ENCODE measurements at regions not wholly inside any gene's neighbourhood (a gene's known extent, or its start where the extent isn't known, plus 50 kb on each side); places are given as distances from the start of the nearest gene placed in this dataset.

DNA sequence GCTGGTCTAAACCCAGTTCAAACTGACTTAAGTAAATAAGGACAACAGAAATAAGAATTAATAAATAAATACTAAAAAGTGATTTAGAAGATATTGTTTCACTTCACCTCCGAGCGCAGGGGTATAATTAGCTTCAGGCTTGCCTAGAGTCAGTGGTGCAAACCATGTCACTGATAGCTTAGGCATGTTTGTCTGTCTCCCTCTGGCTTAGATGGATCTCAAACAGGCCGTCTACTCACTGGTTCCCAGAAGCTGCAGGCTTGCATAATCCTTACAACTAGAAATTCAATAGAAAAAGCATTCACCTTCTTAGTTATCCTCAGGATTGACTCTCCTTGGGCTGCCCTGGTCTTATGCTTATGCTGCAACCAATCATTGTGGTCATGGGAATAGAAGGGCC, 629.8 kb upstream of the WWC1 start:
- Histone ChIP-seq H3K4me3 (ENCODE audit: insufficient read depth, low read depth, low read length, poor library complexity, severe bottlenecking) (no peak overlapping the region), H3K27me3 (replicated peaks; ENCODE audit: control insufficient read depth, insufficient read depth, low read length, poor library complexity, severe bottlenecking) (no peaks in the 10 kb centered on the region), H3K9me3 (ENCODE audit: control insufficient read depth, low read length) (no peaks in the 10 kb centered on the region), H3K27ac (ENCODE audit: insufficient read depth, low read length, poor library complexity, severe bottlenecking) (no peak overlapping the region), H3K4me1 (ENCODE audit: control insufficient read depth, insufficient read depth, low read length, poor library complexity, severe bottlenecking) (no peaks in the 10 kb centered on the region), H3K36me3 (ENCODE audit: control insufficient read depth, insufficient read depth, low read length) (no peaks in the 10 kb centered on the region)
- DNase-seq = no peak

DNA sequence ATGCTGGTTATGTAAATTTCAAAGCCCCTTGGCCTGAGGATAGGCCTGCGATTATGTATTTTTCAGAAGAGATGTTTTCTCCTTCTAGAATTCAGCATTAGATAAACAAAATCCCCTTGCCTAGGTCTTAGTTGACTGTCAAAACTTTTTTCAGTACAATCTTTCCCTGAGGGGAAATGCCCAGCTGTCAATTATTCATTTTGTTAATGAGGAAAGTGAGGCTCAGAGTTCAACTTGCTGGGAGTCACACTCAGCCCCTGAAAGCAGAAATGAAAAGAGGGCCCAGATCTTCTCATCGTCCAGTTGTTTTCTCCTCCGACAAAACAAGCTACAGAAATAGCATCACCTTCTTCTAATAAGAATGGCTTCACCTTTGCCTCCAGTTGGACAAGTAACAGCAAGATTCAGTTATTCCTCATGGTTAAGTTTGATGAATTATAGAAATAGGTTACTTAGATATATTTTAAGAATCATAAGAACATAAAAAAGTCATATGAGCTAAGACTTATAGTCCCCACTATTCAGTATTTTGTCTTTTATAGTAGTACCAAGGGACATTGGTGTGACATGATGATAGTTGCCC, 627.1 kb upstream of the WWC1 start:
- H3K27me3 ChIP-seq (replicated peaks; ENCODE audit: control insufficient read depth, insufficient read depth, low read length, poor library complexity, severe bottlenecking) = no peaks in the 10 kb centered on the region
- H3K9me3 ChIP-seq (ENCODE audit: control insufficient read depth, low read length) = no peaks in the 10 kb centered on the region
- no peak for DNase-seq
- H3K27ac ChIP-seq (ENCODE audit: insufficient read depth, low read length, poor library complexity, severe bottlenecking) = no peak overlapping the region
- no peak overlapping the region for H3K4me3 ChIP-seq (ENCODE audit: insufficient read depth, low read depth, low read length, poor library complexity, severe bottlenecking)
- H3K36me3 ChIP-seq (ENCODE audit: control insufficient read depth, insufficient read depth, low read length) = no peaks in the 10 kb centered on the region
- no peaks in the 10 kb centered on the region for H3K4me1 ChIP-seq (ENCODE audit: control insufficient read depth, insufficient read depth, low read length, poor library complexity, severe bottlenecking)

DNA sequence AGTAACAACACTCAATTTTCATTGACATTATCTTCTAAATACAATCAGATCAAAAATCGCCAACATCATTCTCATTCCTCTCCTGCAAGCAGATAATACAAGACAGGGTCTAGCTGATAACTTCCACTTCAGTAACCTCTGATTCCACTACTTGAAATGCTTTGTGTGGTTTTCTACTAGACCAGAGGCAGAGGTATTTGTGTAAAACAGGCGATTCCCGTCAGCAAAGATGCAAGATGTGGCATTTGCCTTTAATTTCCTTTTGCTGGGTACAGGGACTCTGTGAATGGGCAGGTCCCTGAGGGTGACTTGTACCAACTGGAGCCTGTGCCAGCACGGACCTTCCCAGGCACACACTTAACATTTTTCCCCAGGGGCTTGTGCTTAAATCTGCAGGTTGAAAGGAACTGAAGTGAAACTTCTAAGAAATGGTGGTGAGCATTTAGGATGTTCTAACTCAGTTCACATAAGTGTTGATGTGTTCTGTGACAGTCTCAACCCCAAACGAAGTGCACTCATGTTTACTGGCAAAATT, 625.5 kb upstream of the WWC1 start:
- H3K4me3 ChIP-seq (ENCODE audit: insufficient read depth, low read depth, low read length, poor library complexity, severe bottlenecking) = no peak overlapping the region

DNA sequence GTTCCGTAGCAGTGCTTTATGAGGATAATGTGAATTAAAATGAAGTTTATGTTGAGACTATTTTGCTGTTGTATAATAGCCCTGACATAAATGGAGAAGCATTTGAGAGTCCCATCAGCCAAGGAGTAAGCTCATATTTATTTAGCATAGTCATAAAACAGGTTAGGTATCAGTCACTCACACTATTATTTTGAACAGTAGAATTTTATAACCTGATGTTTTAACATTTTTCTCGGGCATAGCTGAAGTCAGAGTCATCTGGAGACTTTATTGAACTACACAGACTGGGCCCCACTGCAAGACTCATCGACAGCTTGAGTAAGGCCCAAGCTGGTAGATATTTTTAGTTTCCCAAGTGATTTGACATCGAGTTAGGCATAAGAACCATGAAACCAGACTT, 620.3 kb upstream of the WWC1 start:
- Histone ChIP-seq H3K27me3 (replicated peaks; ENCODE audit: control insufficient read depth, insufficient read depth, low read length, poor library complexity, severe bottlenecking) (no peaks in the 10 kb centered on the region), H3K27ac (ENCODE audit: insufficient read depth, low read length, poor library complexity, severe bottlenecking) (no peak overlapping the region)
- no peak for DNase-seq

More for the DNA sequence above, 625.5 kb upstream of the WWC1 start:
- H3K4me1 ChIP-seq (ENCODE audit: control insufficient read depth, insufficient read depth, low read length, poor library complexity, severe bottlenecking) = no peaks in the 10 kb centered on the region
- no peaks in the 10 kb centered on the region for H3K27me3 ChIP-seq (replicated peaks; ENCODE audit: control insufficient read depth, insufficient read depth, low read length, poor library complexity, severe bottlenecking)
- DNase-seq = no peak
- H3K9me3 ChIP-seq (ENCODE audit: control insufficient read depth, low read length) = no peaks in the 10 kb centered on the region
- no peaks in the 10 kb centered on the region for H3K36me3 ChIP-seq (ENCODE audit: control insufficient read depth, insufficient read depth, low read length)
- no peak overlapping the region for H3K27ac ChIP-seq (ENCODE audit: insufficient read depth, low read length, poor library complexity, severe bottlenecking)

DNA sequence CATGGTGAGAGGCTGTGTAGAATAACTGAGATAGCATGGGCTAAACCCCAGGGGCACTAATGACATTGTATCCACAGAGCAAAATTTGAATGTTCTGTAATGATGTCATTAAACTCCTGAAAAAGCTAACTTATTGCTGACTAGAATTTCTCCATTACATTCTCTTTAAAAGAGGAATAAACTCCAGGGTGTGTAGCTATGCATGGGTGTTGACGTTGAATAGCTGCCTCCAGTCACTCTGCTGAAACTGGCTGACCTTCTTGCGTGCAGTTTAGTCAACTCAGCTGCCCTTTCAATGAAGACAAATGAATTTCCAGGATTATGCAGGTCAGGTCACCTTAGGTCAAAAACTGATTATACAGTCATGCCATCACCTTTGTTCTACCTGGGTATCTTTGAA, 617.5 kb upstream of the WWC1 start:
- Histone ChIP-seq H3K9me3 (ENCODE audit: control insufficient read depth, low read length) (no peaks in the 10 kb centered on the region), H3K4me3 (ENCODE audit: insufficient read depth, low read depth, low read length, poor library complexity, severe bottlenecking) (no peak overlapping the region), H3K27ac (ENCODE audit: insufficient read depth, low read length, poor library complexity, severe bottlenecking) (no peak overlapping the region), H3K27me3 (replicated peaks; ENCODE audit: control insufficient read depth, insufficient read depth, low read length, poor library complexity, severe bottlenecking) (no peaks in the 10 kb centered on the region), H3K4me1 (ENCODE audit: control insufficient read depth, insufficient read depth, low read length, poor library complexity, severe bottlenecking) (no peaks in the 10 kb centered on the region), H3K36me3 (ENCODE audit: control insufficient read depth, insufficient read depth, low read length) (no peaks in the 10 kb centered on the region)
- no peak for DNase-seq

More for the DNA sequence above, 620.3 kb upstream of the WWC1 start:
- Histone ChIP-seq H3K9me3 (ENCODE audit: control insufficient read depth, low read length) (no peaks in the 10 kb centered on the region), H3K4me3 (ENCODE audit: insufficient read depth, low read depth, low read length, poor library complexity, severe bottlenecking) (no peak overlapping the region), H3K4me1 (ENCODE audit: control insufficient read depth, insufficient read depth, low read length, poor library complexity, severe bottlenecking) (no peaks in the 10 kb centered on the region), H3K36me3 (ENCODE audit: control insufficient read depth, insufficient read depth, low read length) (no peaks in the 10 kb centered on the region)

DNA sequence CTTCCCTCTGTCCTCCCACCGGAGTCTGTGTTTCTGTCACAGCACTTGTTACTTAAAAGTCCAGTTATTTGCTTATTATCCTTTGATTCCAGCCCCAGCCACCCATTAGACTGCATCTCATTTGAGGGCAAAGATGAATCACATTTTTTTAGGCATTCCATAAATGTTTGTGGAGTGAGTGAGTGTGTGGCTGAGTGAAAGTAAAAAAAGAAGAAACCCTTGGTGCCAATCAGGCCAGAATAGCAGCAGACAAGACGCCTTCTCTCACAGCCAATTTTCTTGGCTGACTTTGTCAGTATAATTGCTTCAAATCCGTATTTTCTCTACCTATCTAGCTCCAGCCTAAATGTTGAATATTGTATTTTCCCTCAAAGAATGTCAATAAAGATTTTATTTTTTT, 613.0 kb upstream of the WWC1 start:
- H3K27me3 ChIP-seq (replicated peaks; ENCODE audit: control insufficient read depth, insufficient read depth, low read length, poor library complexity, severe bottlenecking) = no peaks in the 10 kb centered on the region
- no peak for DNase-seq
- H3K4me1 ChIP-seq (ENCODE audit: control insufficient read depth, insufficient read depth, low read length, poor library complexity, severe bottlenecking) = no peaks in the 10 kb centered on the region

DNA sequence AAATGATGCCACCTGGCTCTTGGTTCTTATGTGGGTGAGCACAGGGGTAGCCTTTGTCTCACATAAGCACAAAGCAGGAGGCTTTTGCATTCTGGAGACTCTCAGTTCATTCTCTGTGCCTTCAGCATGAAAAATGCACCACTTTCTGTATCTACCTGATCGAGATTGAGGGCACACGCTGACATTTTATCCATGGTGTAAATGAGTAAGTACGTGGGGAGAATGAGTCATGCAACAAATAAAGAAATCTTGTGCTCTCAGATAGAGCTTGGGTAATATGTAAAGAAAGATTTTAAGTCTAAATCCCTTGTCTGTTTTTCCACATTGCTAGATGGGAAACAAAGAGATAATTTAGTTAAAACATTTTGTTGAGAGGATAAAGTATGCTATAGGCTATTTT, 607.2 kb upstream of the WWC1 start:
- Histone ChIP-seq H3K4me3 (ENCODE audit: insufficient read depth, low read depth, low read length, poor library complexity, severe bottlenecking) (no peak overlapping the region), H3K4me1 (ENCODE audit: control insufficient read depth, insufficient read depth, low read length, poor library complexity, severe bottlenecking) (no peaks in the 10 kb centered on the region), H3K27me3 (replicated peaks; ENCODE audit: control insufficient read depth, insufficient read depth, low read length, poor library complexity, severe bottlenecking) (no peaks in the 10 kb centered on the region), H3K27ac (ENCODE audit: insufficient read depth, low read length, poor library complexity, severe bottlenecking) (no peak overlapping the region), H3K9me3 (ENCODE audit: control insufficient read depth, low read length) (no peaks in the 10 kb centered on the region), H3K36me3 (ENCODE audit: control insufficient read depth, insufficient read depth, low read length) (no peaks in the 10 kb centered on the region)
- no peak for DNase-seq

More for the DNA sequence above, 613.0 kb upstream of the WWC1 start:
- H3K4me3 ChIP-seq (ENCODE audit: insufficient read depth, low read depth, low read length, poor library complexity, severe bottlenecking) = no peak overlapping the region
- H3K9me3 ChIP-seq (ENCODE audit: control insufficient read depth, low read length) = no peaks in the 10 kb centered on the region
- H3K27ac ChIP-seq (ENCODE audit: insufficient read depth, low read length, poor library complexity, severe bottlenecking) = no peak overlapping the region
- no peaks in the 10 kb centered on the region for H3K36me3 ChIP-seq (ENCODE audit: control insufficient read depth, insufficient read depth, low read length)

DNA sequence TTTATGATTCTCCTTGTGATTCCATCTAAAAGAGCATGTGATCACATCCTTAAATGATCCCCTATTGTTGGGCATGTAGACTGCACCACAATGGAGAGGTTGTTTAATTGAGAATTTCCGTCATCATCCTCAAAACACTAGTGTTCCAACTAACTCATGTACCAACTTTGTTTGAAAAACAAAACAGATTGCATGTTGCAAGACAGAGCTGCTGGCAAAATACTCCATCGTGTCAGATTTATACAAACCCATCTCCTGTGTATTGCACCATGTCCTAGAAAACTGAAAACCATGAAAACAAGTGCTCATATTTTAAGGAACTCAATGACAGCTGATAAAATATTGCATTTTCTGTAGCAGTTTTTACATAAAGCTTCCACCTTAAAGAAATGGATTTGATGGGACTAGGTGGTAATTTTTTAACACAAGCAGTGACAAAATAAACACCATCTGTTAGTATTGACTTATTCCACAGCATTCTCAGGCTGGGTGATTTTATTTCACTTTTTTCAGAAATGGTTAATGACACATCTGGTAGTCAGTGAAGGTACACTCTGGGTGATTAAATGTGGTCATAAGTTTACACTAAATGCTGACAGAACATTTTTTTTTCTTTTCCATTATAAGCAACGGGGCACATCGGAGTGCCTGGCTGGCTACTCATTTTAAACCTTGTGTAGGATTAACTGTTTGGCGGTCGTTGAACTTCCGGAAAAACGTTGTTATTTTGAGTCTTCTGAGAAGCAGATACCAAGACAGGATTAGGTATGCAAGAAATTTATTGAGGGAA, 602.9 kb upstream of the WWC1 start:
- H3K9me3 ChIP-seq (ENCODE audit: control insufficient read depth, low read length) = no peaks in the 10 kb centered on the region
- H3K36me3 ChIP-seq (ENCODE audit: control insufficient read depth, insufficient read depth, low read length) = no peaks in the 10 kb centered on the region
- H3K27me3 ChIP-seq (replicated peaks; ENCODE audit: control insufficient read depth, insufficient read depth, low read length, poor library complexity, severe bottlenecking) = no peaks in the 10 kb centered on the region
- no peaks in the 10 kb centered on the region for H3K4me1 ChIP-seq (ENCODE audit: control insufficient read depth, insufficient read depth, low read length, poor library complexity, severe bottlenecking)
- DNase-seq = no peak
- H3K4me3 ChIP-seq (ENCODE audit: insufficient read depth, low read depth, low read length, poor library complexity, severe bottlenecking) = no peak overlapping the region
- no peak overlapping the region for H3K27ac ChIP-seq (ENCODE audit: insufficient read depth, low read length, poor library complexity, severe bottlenecking)

DNA sequence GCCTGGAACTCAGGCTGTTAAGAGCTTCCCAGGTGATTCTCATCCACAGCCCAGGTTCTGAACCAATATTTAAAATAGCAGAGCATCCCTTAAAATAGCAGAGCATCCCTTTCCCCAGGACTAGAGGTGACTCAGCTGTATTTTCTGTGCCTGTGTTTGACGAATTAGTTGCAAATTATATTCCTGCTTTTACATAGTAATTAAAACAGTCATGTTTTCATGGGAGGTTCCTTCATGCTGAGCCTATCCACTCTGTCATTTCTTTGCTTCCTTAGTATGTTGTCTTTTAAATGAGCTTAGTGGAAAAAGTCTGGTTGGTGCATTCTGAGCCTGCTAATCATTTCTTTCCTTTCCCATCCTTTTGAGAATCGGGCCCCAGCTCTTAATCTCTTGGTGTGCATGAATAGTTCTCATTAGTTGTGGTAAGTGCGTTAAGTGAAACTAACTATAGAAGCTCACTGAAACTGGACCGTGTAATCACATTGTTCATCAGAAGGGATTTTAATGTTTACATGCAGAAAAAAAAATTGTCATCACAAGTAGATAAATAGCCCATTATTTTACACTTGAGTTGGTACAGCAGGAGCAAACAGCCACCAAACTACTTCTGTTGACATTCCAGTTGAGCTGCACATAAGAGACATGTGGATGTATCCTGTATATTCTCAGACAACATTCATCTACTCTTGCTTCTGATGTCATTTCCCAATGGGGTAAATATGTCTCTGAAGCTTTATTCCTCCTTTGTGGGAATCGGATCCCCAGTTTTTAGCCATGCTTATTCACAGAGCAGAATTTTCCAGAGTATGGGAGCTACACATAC, 596.9 kb upstream of the WWC1 start:
- H3K9me3 ChIP-seq (ENCODE audit: control insufficient read depth, low read length) = no peaks in the 10 kb centered on the region
- no peak overlapping the region for H3K27ac ChIP-seq (ENCODE audit: insufficient read depth, low read length, poor library complexity, severe bottlenecking)
- H3K4me1 ChIP-seq (ENCODE audit: control insufficient read depth, insufficient read depth, low read length, poor library complexity, severe bottlenecking) = no peaks in the 10 kb centered on the region
- no peaks in the 10 kb centered on the region for H3K27me3 ChIP-seq (replicated peaks; ENCODE audit: control insufficient read depth, insufficient read depth, low read length, poor library complexity, severe bottlenecking)
- H3K36me3 ChIP-seq (ENCODE audit: control insufficient read depth, insufficient read depth, low read length) = no peaks in the 10 kb centered on the region
- H3K4me3 ChIP-seq (ENCODE audit: insufficient read depth, low read depth, low read length, poor library complexity, severe bottlenecking) = no peak overlapping the region
- no peak for DNase-seq

All from effector memory CD4-positive, alpha-beta T cell (primary cell).